ENCODE measurements at regions not wholly inside any gene's neighbourhood (a gene's known extent, or its start where the extent isn't known, plus 50 kb on each side); places are given as distances from the start of the nearest gene placed in this dataset.

GRCh38 chr3:144670571-144670970 lies 698.9 kb downstream of the DIPK2A start:
- no peak for TF ChIP-seq EZH2 (IDR thresholded peaks at IDR 0.05; ENCODE audit: low read depth, unreplicated experiment)
- TF ChIP-seq POLR2AphosphoS5 (IDR thresholded peaks at IDR 0.05; ENCODE audit: low read depth), result no peak
- TF ChIP-seq CTCF (conservative IDR thresholded peaks at IDR 0.05; ENCODE audit: low read depth in 2 of 2), result no peak
- TF ChIP-seq EZH2phosphoT487 (IDR thresholded peaks at IDR 0.05; ENCODE audit: unreplicated experiment), result no peak
- TF ChIP-seq CREB1 (CRISPR knock-in tag; IDR thresholded peaks at IDR 0.05; ENCODE audit: low read depth), result no peak
- no peak for TF ChIP-seq ETS1 (IDR thresholded peaks at IDR 0.05)
- no peak for TF ChIP-seq REST (IDR thresholded peaks at IDR 0.05; ENCODE audit: unreplicated experiment)
